B cell (primary cell): ENCODE measurements at regions not wholly inside any gene's neighbourhood (a gene's known extent, or its start where the extent isn't known, plus 50 kb on each side); places are given as distances from the start of the nearest gene placed in this dataset.

Experiments used
- ATAC-seq: fragments of 200-7000 bp; cut with Tn5 transposase; one replicate; pipeline ENCODE4 v1.10.0; 2021; ENCODE audit warnings: low read depth, mild to moderate bottlenecking, moderate number of reproducible peaks, moderate library complexity
- CTCF ChIA-PET: fragments of 350-600 bp; sonication (Branson Sonifier 250); formaldehyde crosslinking; loops from one replicate; lab custom pipeline; 2021; ENCODE audit warnings: antibody characterized with exemption, inconsistent platforms; lab: Charles Lee
- POLR2A ChIA-PET: fragments of 350-600 bp; sonication (Branson Sonifier 250); formaldehyde crosslinking; loops from one replicate; lab custom pipeline; 2021; ENCODE audit warnings: antibody characterized with exemption; lab: Charles Lee
- DNase-seq: peaks from one replicate; pipeline ENCODE4 v3.0.0; 2013
- H2AFZ ChIP-seq: 2 replicates; pipeline ENCODE4 v1.6.1; 2012; ENCODE audit warnings: mild to moderate bottlenecking, low read depth, low read length; ENCODE audit not compliant: insufficient read depth, poor library complexity, severe bottlenecking
- H3K27ac ChIP-seq, 2 donors: 1 replicate in 1 of 2; 2 replicates in 1 of 2; pipeline ENCODE4 v1.5.1; 2012 to 2013; ENCODE audit warnings: low read length in 2 of 2, mild to moderate bottlenecking in 2 of 2, moderate library complexity in 1 of 2
- H3K27me3 ChIP-seq, 4 experiments: fragments of 200-600 bp in 1 of 4; sonication (generic) in 1 of 4; replicated peaks in 1 of 4; 1 replicate in 2 of 4; 2 replicates in 2 of 4; pipeline versions ENCODE4 v1.6.1 to v1.7.0; 2013 to 2016; ENCODE audit warnings: low read length in 3 of 4, mild to moderate bottlenecking in 2 of 4, mixed read lengths in 1 of 4, moderate library complexity in 1 of 4; ENCODE audit not compliant: insufficient read depth in 4 of 4, control insufficient read depth in 3 of 4; ENCODE audit errors: control extremely low read depth in 1 of 4
- H3K36me3 ChIP-seq, 2 experiments: replicated peaks in 1 of 2; 1 replicate in 1 of 2; 2 replicates in 1 of 2; pipeline versions ENCODE4 v1.6.1 to v1.7.1; 2013; ENCODE audit warnings: low read length in 1 of 2; ENCODE audit not compliant: insufficient read depth in 2 of 2, control insufficient read depth in 1 of 2; ENCODE audit errors: control extremely low read depth in 1 of 2, extremely low read depth in 1 of 2
- H3K4me1 ChIP-seq, 2 donors: fragments of 200-600 bp in 1 of 2; sonication (generic) in 1 of 2; 1 replicate in 1 of 2; 2 replicates in 1 of 2; pipeline versions ENCODE4 v1.5.1 to v1.6.1; 2013 to 2017; ENCODE audit warnings: low read length in 2 of 2; ENCODE audit not compliant: control insufficient read depth in 2 of 2, insufficient read depth in 2 of 2
- H3K4me2 ChIP-seq: replicated peaks from 2 replicates; pipeline ENCODE3; 2012; ENCODE audit warnings: mild to moderate bottlenecking, low read depth, low read length; ENCODE audit not compliant: poor library complexity, severe bottlenecking
- H3K4me3 ChIP-seq, 5 experiments: fragments of 200-600 bp in 1 of 5; sonication (generic) in 1 of 5; 1 replicate in 3 of 5; 2 replicates in 2 of 5; pipeline versions ENCODE4 v1.5.1 to v1.7.0; 2011 to 2016; ENCODE audit warnings: low read length in 4 of 5, mild to moderate bottlenecking in 4 of 5, low read depth in 2 of 5, control low read depth in 1 of 5, moderate library complexity in 1 of 5; ENCODE audit not compliant: insufficient read depth in 1 of 5; ENCODE audit errors: control extremely low read depth in 1 of 5, extremely low read depth in 1 of 5
- H3K79me2 ChIP-seq: fragments of 200-600 bp; sonication (generic); one replicate; pipeline ENCODE4 v1.6.0; 2016; ENCODE audit warnings: low read length; ENCODE audit not compliant: control insufficient read depth, insufficient read depth
- H3K9ac ChIP-seq: fragments of 200-600 bp; sonication (generic); 2 replicates; pipeline ENCODE4 v1.6.1; 2017; ENCODE audit warnings: mild to moderate bottlenecking, low read length, moderate library complexity
- H3K9me3 ChIP-seq, 3 donors: one replicate each; pipeline versions ENCODE4 v1.6.1 to v1.7.1; 2013; ENCODE audit warnings: low read length in 2 of 3; ENCODE audit not compliant: control insufficient read depth in 2 of 3, insufficient read depth in 1 of 3; ENCODE audit errors: control extremely low read depth in 1 of 3
- H4K20me1 ChIP-seq: 2 replicates; pipeline ENCODE4 v1.6.0; 2012; ENCODE audit warnings: mild to moderate bottlenecking, low read length; ENCODE audit not compliant: insufficient read depth, control insufficient read depth, poor library complexity, severe bottlenecking
- H3K27ac Mint-ChIP-seq: one replicate; pipeline ENCODE4 v1.8.0; 2021; ENCODE audit warnings: mixed read lengths
- H3K27me3 Mint-ChIP-seq: one replicate; pipeline ENCODE4 v1.8.0; 2021; ENCODE audit warnings: mixed read lengths
- H3K4me1 Mint-ChIP-seq: one replicate; pipeline ENCODE4 v1.8.0; 2021; ENCODE audit warnings: mixed read lengths
- H3K4me3 Mint-ChIP-seq: one replicate; pipeline ENCODE4 v1.8.0; 2021; ENCODE audit warnings: mixed read lengths
- H3K9me3 Mint-ChIP-seq: one replicate; pipeline ENCODE4 v1.8.0; 2022; ENCODE audit warnings: mixed read lengths; ENCODE audit not compliant: insufficient read depth
- EZH2 ChIP-seq: IDR thresholded peaks from 2 replicates; pipeline ENCODE4 v1.6.1; 2012; ENCODE audit warnings: borderline replicate concordance, low read depth, mild to moderate bottlenecking, moderate library complexity, low read length; ENCODE audit not compliant: insufficient read depth, poor library complexity, severe bottlenecking
- WGBS: methylation state at CpG from one replicate; pipeline ENCODE4 v1.1.5; 2013; ENCODE audit warnings: missing lambda C conversion rate; ENCODE audit not compliant: insufficient coverage; 5-methylcytosine and 5-hydroxymethylcytosine counted together
- intact Hi-C: fragments of 100-400 bp; cut with micrococcal nuclease; formaldehyde crosslinking; loops from one replicate; pipeline ENCODE4 v1.10.0; 2022
- TF ChIP-seq, protein P1 (sequence below): fragments of 200-600 bp; IDR thresholded peaks from one replicate; pipeline ENCODE4 v1.8.0; 2022; ENCODE audit warnings: antibody characterized with exemption, mild to moderate bottlenecking

DNA sequence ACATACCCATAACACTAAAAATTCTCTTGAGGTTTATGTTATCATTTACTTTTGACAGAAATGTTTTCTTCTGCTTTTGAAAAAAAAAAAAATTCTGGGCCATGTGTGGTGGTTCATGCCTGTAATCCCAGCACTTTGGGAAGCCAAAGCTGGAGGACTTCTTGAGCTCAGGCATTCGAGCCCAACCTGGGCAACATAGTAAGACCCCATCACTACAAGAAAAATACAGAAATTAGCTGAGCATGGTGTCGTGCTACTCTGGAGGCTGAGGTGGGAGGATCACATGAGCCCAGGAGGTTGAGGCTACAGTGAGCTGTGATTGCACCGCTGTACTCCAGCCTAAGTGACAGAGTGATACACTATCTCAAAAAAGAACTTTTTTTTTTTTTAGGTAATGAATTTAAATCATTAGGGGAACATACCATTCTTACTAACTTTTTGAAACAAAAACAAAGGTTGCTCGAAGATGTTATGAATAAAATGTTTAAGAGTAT is 148.8 kb upstream of the DMRT1 start:
- H3K4me2 ChIP-seq = no peak overlapping the region
- intact Hi-C loops = no loop called here
- TF ChIP-seq, protein P1, sequence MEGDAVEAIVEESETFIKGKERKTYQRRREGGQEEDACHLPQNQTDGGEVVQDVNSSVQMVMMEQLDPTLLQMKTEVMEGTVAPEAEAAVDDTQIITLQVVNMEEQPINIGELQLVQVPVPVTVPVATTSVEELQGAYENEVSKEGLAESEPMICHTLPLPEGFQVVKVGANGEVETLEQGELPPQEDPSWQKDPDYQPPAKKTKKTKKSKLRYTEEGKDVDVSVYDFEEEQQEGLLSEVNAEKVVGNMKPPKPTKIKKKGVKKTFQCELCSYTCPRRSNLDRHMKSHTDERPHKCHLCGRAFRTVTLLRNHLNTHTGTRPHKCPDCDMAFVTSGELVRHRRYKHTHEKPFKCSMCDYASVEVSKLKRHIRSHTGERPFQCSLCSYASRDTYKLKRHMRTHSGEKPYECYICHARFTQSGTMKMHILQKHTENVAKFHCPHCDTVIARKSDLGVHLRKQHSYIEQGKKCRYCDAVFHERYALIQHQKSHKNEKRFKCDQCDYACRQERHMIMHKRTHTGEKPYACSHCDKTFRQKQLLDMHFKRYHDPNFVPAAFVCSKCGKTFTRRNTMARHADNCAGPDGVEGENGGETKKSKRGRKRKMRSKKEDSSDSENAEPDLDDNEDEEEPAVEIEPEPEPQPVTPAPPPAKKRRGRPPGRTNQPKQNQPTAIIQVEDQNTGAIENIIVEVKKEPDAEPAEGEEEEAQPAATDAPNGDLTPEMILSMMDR = no peak
- no peak for TF ChIP-seq EZH2
- H3K9ac ChIP-seq = no peak overlapping the region
- ATAC-seq (no peak), DNase-seq (no peak)
- no peak overlapping the region for H3K4me3 ChIP-seq
- no peak overlapping the region for H3K27ac ChIP-seq
- no peaks in the 10 kb centered on the region for H3K79me2 ChIP-seq
- H2AFZ ChIP-seq = no peak overlapping the region
- CTCF ChIA-PET = interaction anchor here (0.7 kb wide), 1 partner anchor 42 kb away, joined by 3 read pairs; no protein-coding TSS in a partner anchor
- no peaks in the 10 kb centered on the region for H3K27me3 ChIP-seq
- H3K4me1 Mint-ChIP-seq = peaks cover 12% of the 10 kb centered on the region
- H3K4me3 Mint-ChIP-seq = no peak overlapping the region
- H3K9me3 ChIP-seq = no peaks in the 10 kb centered on the region
- H3K27ac Mint-ChIP-seq = no peak overlapping the region
- POLR2A ChIA-PET = no interaction called here
- peaks cover 3 to 9% of the 10 kb centered on the region in 2 donors for H3K4me1 ChIP-seq
- no CpG with 5 or more reads among the region's 4 CpGs for WGBS
- no peaks in the 10 kb centered on the region for H3K9me3 Mint-ChIP-seq
- H3K36me3 ChIP-seq = no peaks in the 10 kb centered on the region
- H3K27me3 Mint-ChIP-seq = peaks cover 19% of the 10 kb centered on the region
- H4K20me1 ChIP-seq = no peaks in the 10 kb centered on the region

DNA sequence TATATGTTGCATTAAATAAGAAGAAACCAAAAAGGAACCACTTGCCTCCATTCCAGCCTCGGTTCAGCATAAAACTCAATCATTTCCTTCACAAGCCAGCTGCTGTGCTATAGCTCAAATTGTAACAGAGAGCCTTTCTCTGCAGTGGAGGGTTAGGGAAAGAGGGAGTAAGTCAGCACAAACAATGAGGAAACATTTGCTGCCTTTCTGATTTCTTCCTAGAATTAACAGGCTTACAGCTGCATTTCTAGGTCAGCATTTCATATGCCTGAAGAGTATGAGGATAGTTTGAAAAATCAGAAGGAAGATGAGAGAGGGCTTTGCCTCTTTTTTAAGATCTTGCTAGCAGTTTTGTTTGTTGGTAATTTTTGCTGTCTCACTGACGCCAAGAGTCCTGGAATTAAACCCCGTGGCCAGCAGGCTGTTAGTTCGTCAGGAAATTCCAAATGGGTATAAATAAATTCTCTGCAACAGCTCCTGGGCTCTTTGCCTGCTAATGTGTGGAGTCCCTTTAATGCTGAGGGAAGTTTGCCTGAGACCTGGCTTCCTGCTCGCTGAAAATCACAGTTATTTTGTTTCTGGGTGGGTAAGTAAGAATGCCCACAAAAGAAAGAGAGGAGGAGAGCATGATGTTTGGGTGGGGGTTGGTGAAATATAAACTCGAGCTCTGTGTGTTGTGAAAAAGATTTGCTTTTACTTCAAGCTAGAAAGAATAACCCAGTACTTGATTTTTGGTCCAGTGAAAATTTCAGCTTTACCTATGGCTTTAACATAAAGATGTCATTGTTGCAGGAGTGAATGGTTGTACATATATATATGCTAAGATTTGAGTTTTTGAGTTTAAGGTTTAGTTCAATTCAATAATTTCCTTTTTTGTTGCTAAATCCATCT is 148.1 kb upstream of the DMRT1 start:
- peaks cover 4% of the 10 kb centered on the region for H3K4me1 Mint-ChIP-seq
- no peaks in the 10 kb centered on the region for H3K79me2 ChIP-seq
- no peak overlapping the region for H3K4me3 Mint-ChIP-seq
- H3K9ac ChIP-seq = no peak overlapping the region
- no peak overlapping the region for H3K27ac ChIP-seq
- no peak overlapping the region for H2AFZ ChIP-seq
- no peaks in the 10 kb centered on the region for H3K27me3 ChIP-seq
- intact Hi-C loops = no loop called here
- DNase-seq (no peak), ATAC-seq (no peak)
- peaks cover 15% of the 10 kb centered on the region for H3K27me3 Mint-ChIP-seq
- WGBS = 24% methylated on average over 5 of the region's 6 CpGs
- no peak overlapping the region for H3K4me3 ChIP-seq
- H3K4me2 ChIP-seq = no peak overlapping the region
- TF ChIP-seq EZH2 = no peak
- TF ChIP-seq, protein P1 = no peak
- ChIA-PET CTCF (interaction anchor here (0.7 kb wide), 1 partner anchor 42 kb away, joined by 3 read pairs; no protein-coding TSS in a partner anchor), POLR2A (no interaction called here)
- H3K4me1 ChIP-seq = peaks cover 0 to 2% of the 10 kb centered on the region in 2 donors
- no peaks in the 10 kb centered on the region for H3K9me3 Mint-ChIP-seq
- H3K27ac Mint-ChIP-seq = no peak overlapping the region
- no peaks in the 10 kb centered on the region for H4K20me1 ChIP-seq
- H3K9me3 ChIP-seq = no peaks in the 10 kb centered on the region
- H3K36me3 ChIP-seq = no peaks in the 10 kb centered on the region
